ENCODE measurements at regions not wholly inside any gene's neighbourhood (a gene's known extent, or its start where the extent isn't known, plus 50 kb on each side); places are given as distances from the start of the nearest gene placed in this dataset.

DNA sequence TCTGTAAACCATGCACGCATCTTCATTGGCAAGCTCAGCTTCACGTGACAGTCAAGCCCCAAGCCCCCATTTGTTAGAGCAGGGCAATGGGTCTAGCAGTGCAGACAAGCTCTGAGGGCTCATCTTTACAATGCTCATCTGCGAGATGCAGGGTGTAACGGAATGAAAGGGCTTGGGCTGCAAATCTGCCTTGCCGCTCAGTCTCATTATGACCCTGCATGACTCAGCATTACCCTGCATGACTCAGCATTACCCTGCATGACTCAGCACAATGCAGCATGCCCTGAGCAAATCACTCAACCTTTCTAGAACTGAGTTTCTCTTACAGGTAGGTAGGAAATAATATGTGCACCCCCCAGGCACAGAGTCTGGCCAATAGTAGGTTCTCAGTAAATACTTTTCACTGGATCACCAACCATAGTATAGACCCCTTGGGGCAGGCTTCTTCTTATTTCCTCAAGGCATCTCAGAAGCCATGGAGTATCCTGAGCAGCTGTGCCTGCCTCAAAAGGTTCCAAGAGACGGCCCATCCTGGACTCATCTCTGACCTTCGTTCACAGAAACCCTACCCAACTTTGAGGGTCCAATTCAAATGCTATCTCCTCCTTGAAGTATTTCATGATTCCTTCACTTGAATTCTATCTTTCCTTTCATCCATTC, 391.3 kb upstream of the CDH5 start:
- CTCF ChIA-PET (ENCODE audit: partially characterized antibody): no interaction called here
- no peak overlapping the region for H2AFZ ChIP-seq (ENCODE audit: low read length)
- FAIRE-seq (no peak), DNase-seq (ENCODE audit: low read depth in 1 of 2, low spot score in 2 of 2) (peak in 1 of 2 experiments; percentile 49)
- no peak overlapping the region for H2AK5ac ChIP-seq (ENCODE audit: low read depth, low read length)
- H3K56ac ChIP-seq (replicated peaks; ENCODE audit: insufficient read length, low read depth, low read length): no peak overlapping the region
- WGBS, 2 experiments (ENCODE audit: extremely low coverage in 1 of 2, insufficient coverage in 1 of 2, insufficient read length in 1 of 2, insufficient replicate concordance in 2 of 2, low coverage in 1 of 2, low lambda C conversion rate in 2 of 2, missing lambda C conversion rate in 1 of 2): 94% methylated on average over 7 of the region's 7 CpGs; no CpG with 5 or more reads in 1 of the 2 experiments
- H3K4me3 ChIP-seq (ENCODE audit: extremely low read depth in 1 of 4, insufficient read depth in 2 of 4, low read depth in 3 of 4, low read length in 4 of 4): no peak overlapping the region
- H3K4ac ChIP-seq (replicated peaks; ENCODE audit: insufficient read length, low read depth, low read length): no peak overlapping the region
- no peak overlapping the region for H2BK15ac ChIP-seq (ENCODE audit: low read length)
- H4K5ac ChIP-seq (ENCODE audit: insufficient read length, low read depth, low read length): no peak overlapping the region
- no peak overlapping the region for H4K8ac ChIP-seq (ENCODE audit: extremely low read depth, insufficient read depth, low read length)
- no peak for TF ChIP-seq SP2 (IDR thresholded peaks at IDR 0.05; ENCODE audit: low read length)
- TF ChIP-seq MAFK (IDR thresholded peaks at IDR 0.05; ENCODE audit: low read depth, low read length): peak; percentile 99
- TF ChIP-seq CHD2 (IDR thresholded peaks at IDR 0.05; ENCODE audit: low read length): no peak
- peak; percentile 100 for TF ChIP-seq BACH1 (IDR thresholded peaks at IDR 0.05; ENCODE audit: low read length)
- TF ChIP-seq ATF3 (IDR thresholded peaks at IDR 0.05; ENCODE audit: insufficient read depth, low read depth, low read length): no peak
- no peak overlapping the region; the same call in 1 of the 2 replicates for H3K18ac ChIP-seq (ENCODE audit: extremely low read depth, low read length)
- no peaks in the 10 kb centered on the region for H3K27me3 ChIP-seq (replicated peaks in 1 of 4; ENCODE audit: control insufficient read depth in 3 of 4, extremely low read depth in 1 of 4, insufficient read depth in 3 of 4, low read length in 3 of 4)
- H3K23me2 ChIP-seq (ENCODE audit: low read depth, low read length): no peaks in the 10 kb centered on the region
- no peak overlapping the region for H3K4me2 ChIP-seq (ENCODE audit: insufficient read depth in 1 of 2, low read depth in 2 of 2, low read length in 2 of 2)
- H3K36me3 ChIP-seq (ENCODE audit: control insufficient read depth in 2 of 4, insufficient read depth in 4 of 4, low read length in 3 of 4): no peaks in the 10 kb centered on the region
- H3K23ac ChIP-seq (ENCODE audit: insufficient read length): no peak overlapping the region
- H3K14ac ChIP-seq (ENCODE audit: insufficient read length): no peak overlapping the region
- no peak overlapping the region for H2BK120ac ChIP-seq (replicated peaks; ENCODE audit: low read depth, low read length)
- POLR2A ChIA-PET (ENCODE audit: partially characterized antibody): no interaction called here
- no peaks in the 10 kb centered on the region for H3K79me2 ChIP-seq (ENCODE audit: control insufficient read depth in 1 of 2, insufficient read depth in 2 of 2, low read length in 2 of 2)
- H3K4me1 ChIP-seq (replicated peaks in 1 of 4; ENCODE audit: control insufficient read depth in 3 of 4, insufficient read depth in 4 of 4, low read length in 3 of 4): no peaks in the 10 kb centered on the region
- H3K79me1 ChIP-seq (ENCODE audit: low read depth, low read length): no peaks in the 10 kb centered on the region
- no peak overlapping the region for H4K91ac ChIP-seq (replicated peaks; ENCODE audit: insufficient read length, low read length)
- H2BK20ac ChIP-seq (ENCODE audit: low read length): no peak overlapping the region
- no peak overlapping the region for H3K27ac ChIP-seq (ENCODE audit: low read depth, low read length)
- H4K20me1 ChIP-seq (replicated peaks in 1 of 2; ENCODE audit: control insufficient read depth in 1 of 2, insufficient read depth in 2 of 2, low read length in 2 of 2): no peaks in the 10 kb centered on the region
- H2BK5ac ChIP-seq (ENCODE audit: low read depth, low read length): no peak overlapping the region
- H2BK12ac ChIP-seq (ENCODE audit: low read depth, low read length): no peak overlapping the region
- no peak overlapping the region for H3K9ac ChIP-seq (replicated peaks in 1 of 4; ENCODE audit: extremely low read depth in 1 of 4, low read depth in 3 of 4, low read length in 3 of 4)
- no peaks in the 10 kb centered on the region for H3K9me3 ChIP-seq (ENCODE audit: insufficient read depth in 2 of 2, low read depth in 1 of 2, low read length in 1 of 2)

All from H1 (cell line).